ENCODE measurements at regions not wholly inside any gene's neighbourhood (a gene's known extent, or its start where the extent isn't known, plus 50 kb on each side); places are given as distances from the start of the nearest gene placed in this dataset.

DNA sequence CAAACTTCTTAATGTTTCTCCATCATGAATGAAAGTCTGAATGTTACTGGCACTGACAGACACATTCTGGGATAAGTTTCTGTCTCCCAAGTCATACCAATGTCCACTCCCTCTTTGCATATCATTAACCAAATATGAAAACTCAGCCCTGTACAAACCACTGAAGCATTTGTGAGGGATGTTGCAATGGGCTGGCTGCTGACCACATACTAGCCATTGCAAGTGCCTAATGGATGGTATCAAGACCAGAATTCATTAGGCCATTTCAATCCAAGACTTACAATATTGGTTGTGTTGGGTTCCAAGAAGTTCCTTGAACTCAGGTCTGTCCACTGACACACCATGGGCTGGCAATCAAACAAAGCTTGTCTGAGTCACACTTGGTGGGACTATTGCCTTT lies 73.8 kb downstream of the CBLN2 start:
- DNase-seq, result no peak
- POLR2A ChIA-PET, result no interaction called here
- Histone ChIP-seq H3K27me3 (replicated peaks in 2 of 5; ENCODE audit: control insufficient read depth in 4 of 5, insufficient read depth in 5 of 5, low read length in 4 of 5) (no peaks in the 10 kb centered on the region), H3K4me3 (ENCODE audit: control insufficient read depth in 1 of 7, extremely low read depth in 1 of 7, insufficient read depth in 4 of 7, low read depth in 2 of 7, low read length in 6 of 7) (no peak overlapping the region), H3K4me1 (ENCODE audit: control extremely low read depth in 1 of 4, control insufficient read depth in 4 of 4, insufficient read depth in 4 of 4, low read length in 3 of 4) (no peaks in the 10 kb centered on the region), H3K27ac (ENCODE audit: insufficient read depth in 1 of 2, low read depth in 1 of 2, low read length in 2 of 2, poor library complexity in 1 of 2, severe bottlenecking in 2 of 2) (no peak overlapping the region), H3K9me3 (ENCODE audit: control extremely low read depth in 1 of 5, control insufficient read depth in 4 of 5, insufficient read depth in 2 of 5, low read depth in 1 of 5, low read length in 4 of 5) (no peaks in the 10 kb centered on the region), H3K36me3 (ENCODE audit: control insufficient read depth in 4 of 4, insufficient read depth in 4 of 4, low read length in 3 of 4) (no peaks in the 10 kb centered on the region)
- CTCF ChIA-PET, result no interaction called here

DNA sequence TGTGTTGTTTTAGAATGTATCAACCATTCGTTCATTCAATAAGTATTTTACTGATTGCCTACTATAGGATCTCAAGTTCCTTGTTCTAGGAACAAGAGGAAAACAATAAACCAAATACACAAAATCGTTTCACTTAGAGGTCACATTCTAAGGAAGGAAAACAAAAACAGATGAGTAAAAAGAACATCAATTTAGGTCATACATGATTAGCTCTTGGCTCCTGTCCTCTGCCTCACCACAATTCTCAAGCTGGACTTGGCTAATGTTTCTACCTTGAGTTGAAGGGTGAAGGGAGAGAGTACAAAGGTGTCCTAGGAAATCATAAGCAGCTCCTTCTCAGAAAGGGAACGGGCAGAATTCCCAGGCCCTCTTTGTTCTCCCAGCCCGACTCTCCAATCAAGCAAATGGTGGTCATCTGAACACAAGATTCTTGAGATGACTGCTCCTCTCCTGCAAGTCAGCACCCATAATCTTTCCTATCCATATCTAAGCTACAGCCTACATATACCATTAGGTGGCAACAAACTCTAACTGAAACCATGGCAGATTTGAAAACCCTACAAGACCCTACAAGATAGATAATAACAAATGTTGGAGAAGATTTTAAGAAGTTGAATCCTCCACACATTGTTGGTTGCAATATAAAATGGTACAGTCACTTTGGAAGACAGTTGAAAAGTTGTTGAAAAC lies 76.0 kb downstream of the CBLN2 start:
- peaks cover 0 to 3% (median 0%) of the 10 kb centered on the region in 5 experiments for H3K9me3 ChIP-seq (ENCODE audit: control extremely low read depth in 1 of 5, control insufficient read depth in 4 of 5, insufficient read depth in 2 of 5, low read depth in 1 of 5, low read length in 4 of 5)

DNA sequence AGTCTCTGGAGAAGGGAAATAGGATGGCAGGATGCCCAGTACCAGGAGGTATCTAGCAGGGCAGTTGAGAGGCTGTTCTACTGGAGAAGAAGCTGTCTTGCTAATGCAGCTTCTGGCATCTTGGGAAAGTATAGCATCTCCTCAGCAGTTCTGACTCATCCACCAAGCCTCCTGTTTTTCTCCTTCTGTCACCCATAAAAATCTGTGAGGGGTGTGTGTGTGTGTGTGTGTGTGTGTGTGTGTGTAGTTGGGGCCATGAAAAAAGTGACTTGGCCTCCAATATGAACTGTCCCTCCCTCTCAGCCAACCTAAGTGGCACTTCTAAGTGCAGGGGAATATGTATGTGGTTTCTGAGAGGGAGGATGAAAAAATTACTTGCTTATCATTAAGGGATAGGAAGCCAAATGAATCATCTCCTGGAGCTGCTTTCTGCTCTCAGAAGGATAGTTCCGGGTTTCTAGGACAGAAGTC lies 83.9 kb downstream of the CBLN2 start:
- ChIA-PET CTCF (no interaction called here), POLR2A (no interaction called here)
- Histone ChIP-seq H3K4me1 (ENCODE audit: control extremely low read depth in 1 of 4, control insufficient read depth in 4 of 4, insufficient read depth in 4 of 4, low read length in 3 of 4) (no peaks in the 10 kb centered on the region), H3K36me3 (ENCODE audit: control insufficient read depth in 4 of 4, insufficient read depth in 4 of 4, low read length in 3 of 4) (no peaks in the 10 kb centered on the region), H3K27ac (ENCODE audit: insufficient read depth in 1 of 2, low read depth in 1 of 2, low read length in 2 of 2, poor library complexity in 1 of 2, severe bottlenecking in 2 of 2) (no peak overlapping the region), H3K9me3 (ENCODE audit: control extremely low read depth in 1 of 5, control insufficient read depth in 4 of 5, insufficient read depth in 2 of 5, low read depth in 1 of 5, low read length in 4 of 5) (peaks cover 0 to 3% (median 0%) of the 10 kb centered on the region in 5 experiments), H3K4me3 (ENCODE audit: control insufficient read depth in 1 of 7, extremely low read depth in 1 of 7, insufficient read depth in 4 of 7, low read depth in 2 of 7, low read length in 6 of 7) (no peak overlapping the region), H3K27me3 (replicated peaks in 2 of 5; ENCODE audit: control insufficient read depth in 4 of 5, insufficient read depth in 5 of 5, low read length in 4 of 5) (no peaks in the 10 kb centered on the region)
- no peak for DNase-seq
- 80% methylated on average over 1 of the region's 1 CpG for WGBS (ENCODE audit: insufficient coverage)

More for the DNA sequence above, 76.0 kb downstream of the CBLN2 start:
- DNase-seq, result no peak
- Histone ChIP-seq H3K4me3 (ENCODE audit: control insufficient read depth in 1 of 7, extremely low read depth in 1 of 7, insufficient read depth in 4 of 7, low read depth in 2 of 7, low read length in 6 of 7) (no peak overlapping the region), H3K4me1 (ENCODE audit: control extremely low read depth in 1 of 4, control insufficient read depth in 4 of 4, insufficient read depth in 4 of 4, low read length in 3 of 4) (no peaks in the 10 kb centered on the region), H3K27me3 (replicated peaks in 2 of 5; ENCODE audit: control insufficient read depth in 4 of 5, insufficient read depth in 5 of 5, low read length in 4 of 5) (no peaks in the 10 kb centered on the region), H3K36me3 (ENCODE audit: control insufficient read depth in 4 of 4, insufficient read depth in 4 of 4, low read length in 3 of 4) (no peaks in the 10 kb centered on the region), H3K27ac (ENCODE audit: insufficient read depth in 1 of 2, low read depth in 1 of 2, low read length in 2 of 2, poor library complexity in 1 of 2, severe bottlenecking in 2 of 2) (no peak overlapping the region)
- WGBS (ENCODE audit: insufficient coverage), result 84% methylated on average over 2 of the region's 4 CpGs
- ChIA-PET POLR2A (no interaction called here), CTCF (no interaction called here)

DNA sequence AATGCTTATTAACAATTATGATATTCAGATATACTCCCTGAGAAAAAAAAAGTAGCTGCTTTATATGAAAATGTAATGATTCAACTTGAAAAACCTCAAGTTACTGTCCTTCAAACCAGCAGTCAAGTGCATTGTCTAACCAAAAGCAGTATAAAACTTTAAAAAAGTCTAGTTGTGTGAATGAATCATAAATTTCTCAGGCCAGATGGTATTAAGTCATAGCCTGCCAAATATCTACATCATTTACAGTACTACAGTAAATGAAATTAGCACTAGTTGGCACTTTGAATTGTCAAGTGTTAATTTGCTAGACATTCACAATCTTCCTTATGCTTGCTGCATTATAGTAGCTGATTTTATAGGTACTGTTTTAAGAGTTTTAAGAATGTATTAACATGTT lies 85.9 kb downstream of the CBLN2 start:
- Histone ChIP-seq H3K4me3 (ENCODE audit: control insufficient read depth in 1 of 7, extremely low read depth in 1 of 7, insufficient read depth in 4 of 7, low read depth in 2 of 7, low read length in 6 of 7) (no peak overlapping the region), H3K4me1 (ENCODE audit: control extremely low read depth in 1 of 4, control insufficient read depth in 4 of 4, insufficient read depth in 4 of 4, low read length in 3 of 4) (no peaks in the 10 kb centered on the region), H3K27ac (ENCODE audit: insufficient read depth in 1 of 2, low read depth in 1 of 2, low read length in 2 of 2, poor library complexity in 1 of 2, severe bottlenecking in 2 of 2) (no peak overlapping the region), H3K36me3 (ENCODE audit: control insufficient read depth in 4 of 4, insufficient read depth in 4 of 4, low read length in 3 of 4) (no peaks in the 10 kb centered on the region), H3K9me3 (ENCODE audit: control extremely low read depth in 1 of 5, control insufficient read depth in 4 of 5, insufficient read depth in 2 of 5, low read depth in 1 of 5, low read length in 4 of 5) (no peaks in the 10 kb centered on the region), H3K27me3 (replicated peaks in 2 of 5; ENCODE audit: control insufficient read depth in 4 of 5, insufficient read depth in 5 of 5, low read length in 4 of 5) (no peaks in the 10 kb centered on the region)
- POLR2A ChIA-PET, result no interaction called here
- CTCF ChIA-PET, result interaction anchor here (0.5 kb wide), 1 partner anchor 91 kb away, joined by 3 read pairs; no protein-coding TSS in a partner anchor
- DNase-seq, result no peak

DNA sequence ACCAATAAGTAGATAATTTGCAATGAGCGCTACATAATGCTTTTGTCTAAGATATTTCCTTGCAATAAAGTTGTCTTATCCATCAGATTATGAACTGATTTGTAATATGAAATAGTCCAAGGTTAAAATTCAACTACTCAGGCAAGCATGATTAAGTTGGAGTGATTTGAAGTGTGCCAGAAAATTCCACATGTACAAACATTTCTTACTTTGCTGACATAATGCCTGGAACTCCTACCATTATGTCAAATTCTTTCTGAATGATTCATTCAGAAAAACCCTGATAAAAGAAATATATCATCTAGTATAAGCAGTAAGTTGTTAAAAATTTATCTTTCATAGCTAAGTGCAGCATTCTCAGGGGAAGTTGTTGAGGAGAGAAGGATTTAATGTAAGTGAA lies 87.3 kb downstream of the CBLN2 start:
- ChIA-PET CTCF (no interaction called here), POLR2A (no interaction called here)
- no peak for DNase-seq
- no peaks in the 10 kb centered on the region for H3K36me3 ChIP-seq (ENCODE audit: control insufficient read depth in 4 of 4, insufficient read depth in 4 of 4, low read length in 3 of 4)
- H3K4me3 ChIP-seq (ENCODE audit: control insufficient read depth in 1 of 7, extremely low read depth in 1 of 7, insufficient read depth in 4 of 7, low read depth in 2 of 7, low read length in 6 of 7), result no peak overlapping the region
- no CpG with 5 or more reads among the region's 1 CpG for WGBS (ENCODE audit: insufficient coverage)
- H3K27ac ChIP-seq (ENCODE audit: insufficient read depth in 1 of 2, low read depth in 1 of 2, low read length in 2 of 2, poor library complexity in 1 of 2, severe bottlenecking in 2 of 2), result no peak overlapping the region
- no peaks in the 10 kb centered on the region for H3K27me3 ChIP-seq (replicated peaks in 2 of 5; ENCODE audit: control insufficient read depth in 4 of 5, insufficient read depth in 5 of 5, low read length in 4 of 5)
- peaks cover 0 to 1% (median 0%) of the 10 kb centered on the region in 5 experiments for H3K9me3 ChIP-seq (ENCODE audit: control extremely low read depth in 1 of 5, control insufficient read depth in 4 of 5, insufficient read depth in 2 of 5, low read depth in 1 of 5, low read length in 4 of 5)
- H3K4me1 ChIP-seq (ENCODE audit: control extremely low read depth in 1 of 4, control insufficient read depth in 4 of 4, insufficient read depth in 4 of 4, low read length in 3 of 4), result no peaks in the 10 kb centered on the region

DNA sequence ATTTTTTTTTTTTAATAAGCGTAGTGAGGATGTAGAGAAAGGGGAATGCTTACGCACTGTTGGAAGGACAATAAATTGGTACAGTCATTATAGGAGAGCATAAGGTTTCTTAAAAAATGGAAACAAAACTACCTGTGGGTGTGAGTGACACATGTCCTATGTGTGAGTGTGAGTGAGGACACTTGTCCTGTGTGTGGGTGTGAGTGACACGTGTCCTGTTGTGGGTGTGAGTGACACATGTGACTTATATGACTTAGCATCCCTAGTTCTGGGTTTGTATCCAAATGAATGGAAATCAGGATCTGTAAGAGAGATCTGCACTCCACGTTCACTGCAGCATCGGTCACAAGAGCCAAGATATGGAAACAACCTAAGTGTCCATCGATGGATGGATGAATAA lies 91.8 kb downstream of the CBLN2 start:
- DNase-seq, result no peak
- CTCF ChIA-PET, result interaction anchor here (0.7 kb wide), 1 partner anchor 845 kb away, joined by 5 read pairs; no protein-coding TSS in a partner anchor
- Histone ChIP-seq H3K27me3 (replicated peaks in 2 of 5; ENCODE audit: control insufficient read depth in 4 of 5, insufficient read depth in 5 of 5, low read length in 4 of 5) (no peaks in the 10 kb centered on the region), H3K4me3 (ENCODE audit: control insufficient read depth in 1 of 7, extremely low read depth in 1 of 7, insufficient read depth in 4 of 7, low read depth in 2 of 7, low read length in 6 of 7) (no peak overlapping the region), H3K36me3 (ENCODE audit: control insufficient read depth in 4 of 4, insufficient read depth in 4 of 4, low read length in 3 of 4) (no peaks in the 10 kb centered on the region), H3K4me1 (ENCODE audit: control extremely low read depth in 1 of 4, control insufficient read depth in 4 of 4, insufficient read depth in 4 of 4, low read length in 3 of 4) (no peaks in the 10 kb centered on the region), H3K9me3 (ENCODE audit: control extremely low read depth in 1 of 5, control insufficient read depth in 4 of 5, insufficient read depth in 2 of 5, low read depth in 1 of 5, low read length in 4 of 5) (peaks cover 0 to 1% (median 0%) of the 10 kb centered on the region in 5 experiments), H3K27ac (ENCODE audit: insufficient read depth in 1 of 2, low read depth in 1 of 2, low read length in 2 of 2, poor library complexity in 1 of 2, severe bottlenecking in 2 of 2) (no peak overlapping the region)
- WGBS (ENCODE audit: insufficient coverage), result 95% methylated on average over 2 of the region's 6 CpGs
- POLR2A ChIA-PET, result no interaction called here

DNA sequence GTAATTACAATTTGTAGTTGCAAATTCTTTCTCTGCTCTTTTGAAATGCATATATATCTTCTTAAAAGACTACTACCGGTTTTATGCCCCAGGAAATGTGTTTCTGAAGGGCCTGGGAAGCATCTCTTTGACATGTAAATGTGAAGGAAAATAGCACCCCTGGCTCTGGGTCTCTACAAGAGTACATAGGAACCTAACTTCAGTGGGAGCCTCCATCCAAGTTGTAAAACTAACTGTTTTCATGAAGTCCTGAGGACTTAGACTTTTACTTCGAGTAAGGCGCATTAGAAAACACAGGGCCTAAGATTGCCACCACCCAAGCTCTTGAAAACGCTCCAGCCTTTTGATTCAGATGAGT lies 99.4 kb downstream of the CBLN2 start:
- DNase-seq, result no peak
- H3K27me3 ChIP-seq (replicated peaks in 2 of 5; ENCODE audit: control insufficient read depth in 4 of 5, insufficient read depth in 5 of 5, low read length in 4 of 5), result peaks cover 0 to 3% (median 0%) of the 10 kb centered on the region in 5 experiments
- no peak overlapping the region for H3K4me3 ChIP-seq (ENCODE audit: control insufficient read depth in 1 of 7, extremely low read depth in 1 of 7, insufficient read depth in 4 of 7, low read depth in 2 of 7, low read length in 6 of 7)
- H3K36me3 ChIP-seq (ENCODE audit: control insufficient read depth in 4 of 4, insufficient read depth in 4 of 4, low read length in 3 of 4), result no peaks in the 10 kb centered on the region
- H3K4me1 ChIP-seq (ENCODE audit: control extremely low read depth in 1 of 4, control insufficient read depth in 4 of 4, insufficient read depth in 4 of 4, low read length in 3 of 4), result no peaks in the 10 kb centered on the region
- no peaks in the 10 kb centered on the region for H3K9me3 ChIP-seq (ENCODE audit: control extremely low read depth in 1 of 5, control insufficient read depth in 4 of 5, insufficient read depth in 2 of 5, low read depth in 1 of 5, low read length in 4 of 5)
- 44% methylated on average over 3 of the region's 4 CpGs for WGBS (ENCODE audit: insufficient coverage)
- POLR2A ChIA-PET, result no interaction called here
- CTCF ChIA-PET, result no interaction called here
- no peak overlapping the region for H3K27ac ChIP-seq (ENCODE audit: insufficient read depth in 1 of 2, low read depth in 1 of 2, low read length in 2 of 2, poor library complexity in 1 of 2, severe bottlenecking in 2 of 2)
